ENCODE measurements at regions not wholly inside any gene's neighbourhood (a gene's known extent, or its start where the extent isn't known, plus 50 kb on each side); places are given as distances from the start of the nearest gene placed in this dataset.

GRCh38 chr9:97758334-97758916 is 61.3 kb upstream of the XPA start:
- no peak for TF ChIP-seq CTCF (IDR thresholded peaks at IDR 0.05; ENCODE audit: insufficient read depth, low read length, poor library complexity, severe bottlenecking)
- TF ChIP-seq EZH2phosphoT487 (conservative IDR thresholded peaks at IDR 0.05; ENCODE audit: low read length), result no peak
- Histone ChIP-seq H3K9me3 (ENCODE audit: insufficient read depth, low read length) (no peaks in the 10 kb centered on the region), H3K79me2 (ENCODE audit: insufficient read depth, low read length) (no peaks in the 10 kb centered on the region), H3K4me3 (ENCODE audit: insufficient read depth, low read length, poor library complexity, severe bottlenecking) (no peak overlapping the region), H4K20me1 (ENCODE audit: low read depth, low read length) (no peaks in the 10 kb centered on the region), H2AFZ (ENCODE audit: low read depth, low read length, severe bottlenecking) (no peak overlapping the region), H3K9me2 (replicated peaks; ENCODE audit: insufficient read depth, low read length) (no peaks in the 10 kb centered on the region), H3K27ac (ENCODE audit: low read depth, low read length) (no peak overlapping the region), H3K36me3 (ENCODE audit: low read length) (no peaks in the 10 kb centered on the region), H3K9ac (ENCODE audit: low read length) (no peak overlapping the region), H3F3A (ENCODE audit: insufficient read depth) (no peaks in the 10 kb centered on the region), H3K4me2 (ENCODE audit: low read depth, low read length, poor library complexity, severe bottlenecking) (no peak overlapping the region), H3K27me3 (ENCODE audit: low read length) (no peaks in the 10 kb centered on the region)

GRCh38 chr9:97759581-97760288 is 62.6 kb upstream of the XPA start:
- Histone ChIP-seq H4K20me1 (ENCODE audit: low read depth, low read length) (no peaks in the 10 kb centered on the region), H3K79me2 (ENCODE audit: insufficient read depth, low read length) (no peaks in the 10 kb centered on the region), H3K9me3 (ENCODE audit: insufficient read depth, low read length) (no peaks in the 10 kb centered on the region), H3K4me3 (ENCODE audit: insufficient read depth, low read length, poor library complexity, severe bottlenecking) (no peak overlapping the region), H2AFZ (ENCODE audit: low read depth, low read length, severe bottlenecking) (no peak overlapping the region), H3K27me3 (ENCODE audit: low read length) (no peaks in the 10 kb centered on the region), H3K27ac (ENCODE audit: low read depth, low read length) (no peak overlapping the region), H3K9me2 (replicated peaks; ENCODE audit: insufficient read depth, low read length) (no peaks in the 10 kb centered on the region), H3K9ac (ENCODE audit: low read length) (no peak overlapping the region), H3K36me3 (ENCODE audit: low read length) (no peaks in the 10 kb centered on the region), H3K4me2 (ENCODE audit: low read depth, low read length, poor library complexity, severe bottlenecking) (no peak overlapping the region), H3F3A (ENCODE audit: insufficient read depth) (no peaks in the 10 kb centered on the region)
- TF ChIP-seq CTCF (IDR thresholded peaks at IDR 0.05; ENCODE audit: insufficient read depth, low read length, poor library complexity, severe bottlenecking) (no peak), EZH2phosphoT487 (conservative IDR thresholded peaks at IDR 0.05; ENCODE audit: low read length) (no peak)

- no peaks in the 10 kb centered on the region for H3K36me3 ChIP-seq (ENCODE audit: low read length)
- H3K27me3 ChIP-seq (ENCODE audit: low read length), result no peaks in the 10 kb centered on the region
- no peaks in the 10 kb centered on the region for H3K9me2 ChIP-seq (replicated peaks; ENCODE audit: insufficient read depth, low read length)
- H3K9me3 ChIP-seq (ENCODE audit: insufficient read depth, low read length), result no peaks in the 10 kb centered on the region
- TF ChIP-seq CTCF (IDR thresholded peaks at IDR 0.05; ENCODE audit: insufficient read depth, low read length, poor library complexity, severe bottlenecking) (no peak), EZH2phosphoT487 (conservative IDR thresholded peaks at IDR 0.05; ENCODE audit: low read length) (no peak)
- no peaks in the 10 kb centered on the region for H3F3A ChIP-seq (ENCODE audit: insufficient read depth)
- no peaks in the 10 kb centered on the region for H3K79me2 ChIP-seq (ENCODE audit: insufficient read depth, low read length)
- no peaks in the 10 kb centered on the region for H4K20me1 ChIP-seq (ENCODE audit: low read depth, low read length)
- H3K27ac ChIP-seq (ENCODE audit: low read depth, low read length), result no peak overlapping the region
- H3K4me3 ChIP-seq (ENCODE audit: insufficient read depth, low read length, poor library complexity, severe bottlenecking), result no peak overlapping the region
- H2AFZ ChIP-seq (ENCODE audit: low read depth, low read length, severe bottlenecking), result no peak overlapping the region
- no peak overlapping the region for H3K9ac ChIP-seq (ENCODE audit: low read length)
- H3K4me2 ChIP-seq (ENCODE audit: low read depth, low read length, poor library complexity, severe bottlenecking), result no peak overlapping the region
These were observed 64.0 kb upstream of the XPA start for GRCh38 chr9:97761056-97761598.
